ENCODE measurements at regions not wholly inside any gene's neighbourhood (a gene's known extent, or its start where the extent isn't known, plus 50 kb on each side); places are given as distances from the start of the nearest gene placed in this dataset.

DNA sequence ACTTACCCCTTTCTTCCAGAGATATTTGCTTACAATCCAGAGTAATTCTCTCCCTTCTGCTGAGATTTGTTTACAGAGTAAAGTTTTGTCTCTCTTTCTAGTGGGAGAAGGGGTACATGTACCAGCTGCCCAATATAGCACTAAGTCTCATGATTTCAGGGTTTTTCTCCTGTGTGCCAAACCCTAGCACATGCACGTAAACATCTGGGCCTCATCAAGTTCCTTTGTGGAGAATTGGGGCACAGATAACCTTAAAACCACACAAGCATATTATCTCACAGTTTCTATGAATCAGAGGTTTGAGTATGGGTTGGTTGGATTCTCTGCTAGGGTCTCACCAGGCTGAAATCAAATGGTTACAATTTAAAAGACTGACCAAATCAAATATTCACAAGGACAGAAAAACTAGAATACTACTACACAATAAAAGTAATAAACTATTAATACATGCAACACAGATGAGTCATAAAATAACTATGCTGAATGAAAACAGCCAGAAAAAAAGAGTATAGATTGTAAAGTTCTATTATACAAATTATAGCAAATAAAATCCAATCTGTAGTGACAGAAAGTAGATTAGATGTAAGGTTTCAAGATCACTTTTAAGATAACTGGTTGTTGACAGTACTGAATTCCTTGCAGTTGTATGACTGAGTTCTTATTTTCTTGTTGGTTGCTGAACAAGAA lies 347.4 kb upstream of the PTBP2 start:
- no peaks in the 10 kb centered on the region for H3K36me3 ChIP-seq (ENCODE audit: low read depth)
- intact Hi-C loops (cut with DNase I, micrococcal nuclease), result no loop called here
- TF ChIP-seq, protein P1, sequence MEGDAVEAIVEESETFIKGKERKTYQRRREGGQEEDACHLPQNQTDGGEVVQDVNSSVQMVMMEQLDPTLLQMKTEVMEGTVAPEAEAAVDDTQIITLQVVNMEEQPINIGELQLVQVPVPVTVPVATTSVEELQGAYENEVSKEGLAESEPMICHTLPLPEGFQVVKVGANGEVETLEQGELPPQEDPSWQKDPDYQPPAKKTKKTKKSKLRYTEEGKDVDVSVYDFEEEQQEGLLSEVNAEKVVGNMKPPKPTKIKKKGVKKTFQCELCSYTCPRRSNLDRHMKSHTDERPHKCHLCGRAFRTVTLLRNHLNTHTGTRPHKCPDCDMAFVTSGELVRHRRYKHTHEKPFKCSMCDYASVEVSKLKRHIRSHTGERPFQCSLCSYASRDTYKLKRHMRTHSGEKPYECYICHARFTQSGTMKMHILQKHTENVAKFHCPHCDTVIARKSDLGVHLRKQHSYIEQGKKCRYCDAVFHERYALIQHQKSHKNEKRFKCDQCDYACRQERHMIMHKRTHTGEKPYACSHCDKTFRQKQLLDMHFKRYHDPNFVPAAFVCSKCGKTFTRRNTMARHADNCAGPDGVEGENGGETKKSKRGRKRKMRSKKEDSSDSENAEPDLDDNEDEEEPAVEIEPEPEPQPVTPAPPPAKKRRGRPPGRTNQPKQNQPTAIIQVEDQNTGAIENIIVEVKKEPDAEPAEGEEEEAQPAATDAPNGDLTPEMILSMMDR (IDR thresholded peaks at IDR 0.05), result no peak

DNA sequence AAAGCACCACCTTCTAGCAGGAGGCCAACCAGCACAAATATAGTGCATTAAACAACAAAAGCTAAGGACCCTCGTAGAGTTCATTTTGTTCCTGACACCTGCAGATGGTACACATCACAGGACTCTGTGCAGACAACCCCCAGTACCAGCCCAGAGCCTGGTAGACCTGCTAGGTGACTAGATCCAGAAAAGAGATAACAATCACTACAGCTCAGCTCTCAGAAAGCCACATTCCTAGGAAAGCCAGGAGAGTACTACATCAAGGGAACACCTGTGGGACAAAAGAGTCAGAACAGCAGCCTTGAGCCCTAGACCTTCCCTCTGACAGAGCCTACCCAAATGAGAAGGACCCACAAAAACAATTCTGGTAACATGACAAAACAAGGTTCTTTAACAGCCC lies 344.7 kb upstream of the PTBP2 start:
- intact Hi-C loops (cut with DNase I, micrococcal nuclease), result no loop called here

More for the DNA sequence above, 347.4 kb upstream of the PTBP2 start:
- Histone ChIP-seq H3K9me3 (no peaks in the 10 kb centered on the region), H3K4me1 (ENCODE audit: low read depth) (no peaks in the 10 kb centered on the region), H3K4me3 (no peak overlapping the region)
- DNase-seq (no peak), ATAC-seq (no peak)

GRCh38 chr1:96384611-96385010 lies 337.0 kb upstream of the PTBP2 start:
- H3K36me3 ChIP-seq (ENCODE audit: low read depth), result no peaks in the 10 kb centered on the region
- no peaks in the 10 kb centered on the region for H3K4me1 ChIP-seq (ENCODE audit: low read depth)
- no peak overlapping the region for H3K4me3 ChIP-seq
- peaks cover 5% of the 10 kb centered on the region for H3K9me3 ChIP-seq
- ATAC-seq (no peak), DNase-seq (no peak)
- intact Hi-C loops (cut with DNase I, micrococcal nuclease), result no loop called here
- TF ChIP-seq, protein P1 (IDR thresholded peaks at IDR 0.05), result no peak

More for the DNA sequence above, 344.7 kb upstream of the PTBP2 start:
- H3K4me1 ChIP-seq (ENCODE audit: low read depth), result no peaks in the 10 kb centered on the region
- no peaks in the 10 kb centered on the region for H3K36me3 ChIP-seq (ENCODE audit: low read depth)
- no peak for ATAC-seq
- TF ChIP-seq, protein P1 (IDR thresholded peaks at IDR 0.05), result no peak
- no peak for DNase-seq
- no peak overlapping the region for H3K4me3 ChIP-seq
- H3K9me3 ChIP-seq, result no peaks in the 10 kb centered on the region

DNA sequence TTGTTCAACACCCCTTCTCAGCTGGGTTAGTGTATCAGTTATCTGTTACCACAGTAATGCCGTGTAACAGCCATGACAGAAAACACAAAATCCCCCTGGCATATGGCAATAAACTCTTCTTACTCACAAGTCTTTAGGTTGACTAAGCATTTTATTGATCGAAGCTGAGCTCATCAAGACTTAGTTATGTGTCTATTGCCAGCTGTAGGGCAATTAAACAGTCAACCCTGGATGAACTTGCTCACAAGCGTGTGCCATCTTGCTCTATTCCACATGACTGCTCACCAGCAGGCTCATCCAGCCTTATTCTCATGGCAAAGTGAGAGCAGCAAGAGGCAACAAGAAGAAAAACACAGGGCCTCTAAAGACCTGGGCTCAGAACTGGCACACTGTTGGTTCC lies 333.8 kb upstream of the PTBP2 start:
- H3K4me1 ChIP-seq (ENCODE audit: low read depth), result no peaks in the 10 kb centered on the region
- intact Hi-C loops (cut with DNase I, micrococcal nuclease), result no loop called here
- no peaks in the 10 kb centered on the region for H3K36me3 ChIP-seq (ENCODE audit: low read depth)
- peaks cover 1% of the 10 kb centered on the region for H3K9me3 ChIP-seq
- TF ChIP-seq, protein P1 (IDR thresholded peaks at IDR 0.05), result no peak
- no peak overlapping the region for H3K4me3 ChIP-seq
- DNase-seq (no peak), ATAC-seq (no peak)

- no peak for ATAC-seq
- intact Hi-C loops (cut with DNase I, micrococcal nuclease), result no loop called here
- Histone ChIP-seq H3K36me3 (ENCODE audit: low read depth) (no peaks in the 10 kb centered on the region), H3K4me1 (ENCODE audit: low read depth) (no peaks in the 10 kb centered on the region), H3K9me3 (no peaks in the 10 kb centered on the region), H3K4me3 (no peak overlapping the region)
- DNase-seq, result no peak
- TF ChIP-seq, protein P1 (IDR thresholded peaks at IDR 0.05), result no peak
Measured at GRCh38 chr1:96388421-96389310, 332.9 kb upstream of the PTBP2 start.

Measured in mucosa of descending colon (tissue), 3 donors.